ENCODE measurements at regions not wholly inside any gene's neighbourhood (a gene's known extent, or its start where the extent isn't known, plus 50 kb on each side); places are given as distances from the start of the nearest gene placed in this dataset.

GRCh38 chr14:29310210-29310609 lies 543.6 kb downstream of the FOXG1 start:
- DNase-seq: no peak

- DNase-seq: no peak
Measured at GRCh38 chr14:29310757-29311156, 544.2 kb downstream of the FOXG1 start.

GRCh38 chr14:29311983-29312382 lies 545.4 kb downstream of the FOXG1 start:
- DNase-seq: no peak

GRCh38 chr14:29316936-29317335 lies 550.3 kb downstream of the FOXG1 start:
- DNase-seq: no peak

GRCh38 chr14:29317423-29317822 lies 550.8 kb downstream of the FOXG1 start:
- no peak for DNase-seq

GRCh38 chr14:29320286-29320685 lies 553.7 kb downstream of the FOXG1 start:
- DNase-seq: no peak

GRCh38 chr14:29321646-29322045 lies 555.1 kb downstream of the FOXG1 start:
- DNase-seq: no peak

- DNase-seq: no peak
Measured at GRCh38 chr14:29339494-29340172, 573.0 kb downstream of the FOXG1 start.

GRCh38 chr14:29348504-29348903 lies 579.1 kb downstream of the PRKD1 start:
- no peak for DNase-seq

- DNase-seq: no peak
Measured at GRCh38 chr14:29350496-29350895, 577.2 kb downstream of the PRKD1 start.

- no peak for DNase-seq
Measured at GRCh38 chr14:29351996-29352705, 575.5 kb downstream of the PRKD1 start.

GRCh38 chr14:29352706-29353080 lies 575.0 kb downstream of the PRKD1 start:
- DNase-seq: no peak

- no peak for DNase-seq
Measured at GRCh38 chr14:29353513-29353912, 574.1 kb downstream of the PRKD1 start.

GRCh38 chr14:29354486-29354885 lies 573.2 kb downstream of the PRKD1 start:
- no peak for DNase-seq

- DNase-seq: no peak
Measured at GRCh38 chr14:29355331-29355730, 572.3 kb downstream of the PRKD1 start.

- DNase-seq: no peak
Measured at GRCh38 chr14:29355846-29356245, 571.8 kb downstream of the PRKD1 start.

GRCh38 chr14:29360656-29361055 lies 567.0 kb downstream of the PRKD1 start:
- no peak for DNase-seq

- DNase-seq: no peak
Measured at GRCh38 chr14:29370024-29370423, 557.6 kb downstream of the PRKD1 start.

- no peak for DNase-seq
Measured at GRCh38 chr14:29376237-29376636, 551.4 kb downstream of the PRKD1 start.

- no peak for DNase-seq
Measured at GRCh38 chr14:29380826-29381225, 546.8 kb downstream of the PRKD1 start.

- no peak for DNase-seq
Measured at GRCh38 chr14:29388571-29388970, 539.1 kb downstream of the PRKD1 start.

GRCh38 chr14:29390081-29390832 lies 537.4 kb downstream of the PRKD1 start:
- peak; percentile 77 to 92 for DNase-seq

- DNase-seq: no peak
Measured at GRCh38 chr14:29391231-29391630, 536.4 kb downstream of the PRKD1 start.

GRCh38 chr14:29391801-29392200 lies 535.8 kb downstream of the PRKD1 start:
- no peak for DNase-seq
